AG20443 (cell line): ENCODE measurements at regions not wholly inside any gene's neighbourhood (a gene's known extent, or its start where the extent isn't known, plus 50 kb on each side); places are given as distances from the start of the nearest gene placed in this dataset.

Experiments
- DNase-seq: peaks from one replicate; pipeline ENCODE4 v3.0.0; 2012; ENCODE audit warnings: low spot score, mixed read lengths

- no peak for DNase-seq
Observed at GRCh38 chr17:79501910-79502309, 108.9 kb downstream of the RBFOX3 start.

- no peak for DNase-seq
Observed at GRCh38 chr17:79500745-79501618, 109.9 kb downstream of the RBFOX3 start.

DNA sequence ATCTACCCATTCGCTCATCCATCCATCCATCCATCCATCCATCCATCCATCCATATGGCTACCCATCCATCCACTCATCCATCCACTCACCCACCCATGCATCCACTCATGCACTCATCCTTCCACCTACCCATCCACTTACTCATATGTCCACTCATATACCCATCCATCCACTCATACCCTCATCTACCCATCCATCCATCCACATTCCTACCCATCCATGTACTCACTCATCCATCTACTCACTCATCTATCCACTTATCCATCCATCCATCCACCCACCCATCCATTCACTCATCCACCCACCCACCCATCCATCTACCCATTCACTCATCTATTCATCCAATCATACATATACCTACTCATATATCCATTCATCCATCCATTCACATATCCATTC is 112.0 kb downstream of the RBFOX3 start:
- no peak for DNase-seq

DNA sequence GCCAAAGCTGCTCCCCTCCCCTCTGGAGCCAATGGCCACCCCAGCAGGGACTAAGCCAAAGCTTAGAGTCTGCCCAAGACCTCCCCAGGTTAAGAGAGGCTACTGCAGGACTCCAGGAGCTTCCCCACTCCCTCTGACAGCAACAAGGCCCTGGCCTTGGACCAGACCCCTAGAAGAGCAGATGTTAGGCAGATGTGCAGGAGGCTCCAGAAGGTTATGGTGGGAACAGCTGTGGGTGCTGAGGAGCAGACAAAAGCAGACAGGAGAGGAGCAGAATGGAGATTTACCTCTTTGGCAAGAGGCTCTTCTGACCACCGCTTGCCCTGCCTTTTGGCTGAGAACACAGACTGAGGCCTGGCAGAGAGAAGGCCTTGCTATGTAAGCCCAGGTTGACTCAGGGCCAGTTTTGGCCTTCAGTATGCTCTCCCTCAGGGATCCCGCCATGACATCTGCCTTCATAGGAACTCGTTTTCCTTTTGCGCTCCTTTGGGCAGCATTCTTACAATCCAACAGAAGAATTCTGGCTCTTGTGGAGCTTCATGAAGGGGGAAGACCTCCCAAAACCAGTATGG is 113.0 kb downstream of the RBFOX3 start:
- DNase-seq: no peak

DNA sequence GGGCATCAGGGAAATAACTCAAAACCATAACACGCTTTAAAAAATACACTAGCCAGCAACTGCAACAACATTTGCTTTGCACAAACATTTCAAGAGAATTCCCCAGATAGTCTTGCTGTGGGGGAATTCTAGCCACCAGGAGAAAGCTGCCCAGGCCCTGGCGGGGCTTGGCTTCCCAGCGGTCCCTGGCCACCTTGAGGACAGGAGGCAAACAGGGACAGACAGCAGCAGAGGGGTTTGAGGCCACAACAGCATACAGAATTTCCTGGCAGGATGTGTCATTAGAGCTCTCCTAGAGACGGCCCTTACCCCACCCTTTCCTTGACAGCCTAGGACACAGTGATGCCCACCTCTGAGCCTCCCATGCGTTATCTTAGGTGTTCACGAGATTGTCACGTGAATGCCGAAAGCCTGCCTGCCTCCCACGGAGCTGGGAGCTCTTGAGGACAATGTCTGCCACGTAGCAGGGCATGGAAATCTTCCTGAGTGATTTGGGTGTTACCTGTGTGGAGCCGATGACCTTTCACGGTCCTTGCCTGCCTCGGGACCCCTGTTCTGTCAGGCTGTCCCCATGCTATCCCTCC is 114.3 kb downstream of the RBFOX3 start:
- no peak for DNase-seq

- no peak for DNase-seq
Observed at GRCh38 chr17:79495665-79496064, 115.2 kb downstream of the RBFOX3 start.

DNA sequence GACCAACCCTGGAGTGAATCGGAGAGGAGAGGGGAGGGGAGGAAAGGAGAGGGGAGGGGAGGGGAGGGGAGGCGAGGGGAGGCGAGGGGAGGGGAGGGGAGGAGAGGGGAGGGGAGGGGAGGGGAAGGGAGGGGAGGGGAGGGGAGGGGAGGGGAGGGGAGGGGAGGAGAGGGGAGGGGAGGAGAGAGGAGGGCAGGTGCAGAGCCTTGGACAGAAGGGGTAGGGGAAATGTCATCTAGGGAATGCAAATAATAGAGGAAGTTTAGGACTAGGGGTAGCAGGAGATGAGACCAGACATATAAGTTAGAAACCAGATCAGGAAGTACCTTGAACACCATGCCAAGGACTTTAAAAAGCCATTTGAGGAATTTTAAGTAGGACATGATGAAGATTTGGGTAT is 119.8 kb downstream of the RBFOX3 start:
- DNase-seq: no peak

DNA sequence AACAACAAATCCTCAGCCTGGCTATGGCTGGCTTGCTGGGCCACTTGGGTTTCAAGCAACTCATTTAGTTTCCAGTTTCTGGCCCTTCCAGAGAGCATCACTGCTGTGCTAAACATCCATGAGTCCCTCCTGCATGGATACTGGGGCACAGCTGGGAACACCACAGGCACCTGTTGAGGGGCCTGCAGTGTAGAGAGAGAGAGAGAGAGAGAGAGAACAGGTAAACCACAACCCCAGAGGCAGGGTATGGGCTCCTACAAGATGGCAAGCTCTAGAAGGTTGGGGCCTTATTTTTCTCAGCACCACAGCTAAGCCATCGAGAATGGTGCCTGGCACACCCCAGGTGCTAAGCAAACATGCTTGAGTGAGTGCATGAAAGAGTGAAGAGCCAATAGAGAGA is 120.3 kb downstream of the RBFOX3 start:
- DNase-seq: no peak

DNA sequence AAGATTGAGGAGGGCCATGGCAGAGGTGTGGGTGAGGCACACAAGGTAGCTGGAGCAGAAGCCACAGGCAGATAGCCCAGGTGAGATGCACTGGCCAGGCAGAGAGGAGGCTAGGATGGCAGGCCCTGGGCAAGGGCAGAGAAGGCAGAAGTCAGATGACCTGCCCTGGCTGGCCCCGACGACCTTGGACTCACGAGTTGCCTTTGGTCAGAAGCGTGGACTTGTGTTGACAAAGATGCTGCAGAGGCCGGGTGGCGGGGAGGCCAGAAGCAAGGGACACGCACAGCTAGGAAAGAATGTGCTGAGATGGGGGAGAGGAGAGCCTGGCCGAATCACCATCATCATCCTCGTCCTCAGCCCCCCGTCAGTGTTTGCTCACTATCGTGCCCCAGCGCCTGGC is 123.7 kb downstream of the RBFOX3 start:
- no peak for DNase-seq

DNA sequence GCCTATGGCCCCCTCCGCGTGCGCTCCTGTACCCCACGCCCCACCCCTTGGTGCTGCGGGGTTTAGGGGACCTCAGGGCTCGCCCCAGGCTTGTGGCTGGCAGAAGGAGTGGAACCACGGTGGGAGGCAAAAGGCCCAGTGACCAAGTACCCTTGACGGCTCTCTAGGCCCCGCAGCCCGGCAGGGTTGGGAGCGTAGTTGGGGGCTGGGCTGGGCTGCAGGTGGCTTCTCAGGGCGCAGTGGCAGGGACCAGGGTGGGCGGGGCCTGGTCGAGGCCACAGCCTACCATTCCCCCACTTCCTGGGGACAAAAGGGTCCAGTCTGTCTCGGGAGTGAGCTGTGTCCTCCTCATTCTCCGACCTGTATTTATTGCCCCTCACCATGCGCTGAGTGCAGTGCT is 124.9 kb downstream of the RBFOX3 start:
- DNase-seq: no peak

DNA sequence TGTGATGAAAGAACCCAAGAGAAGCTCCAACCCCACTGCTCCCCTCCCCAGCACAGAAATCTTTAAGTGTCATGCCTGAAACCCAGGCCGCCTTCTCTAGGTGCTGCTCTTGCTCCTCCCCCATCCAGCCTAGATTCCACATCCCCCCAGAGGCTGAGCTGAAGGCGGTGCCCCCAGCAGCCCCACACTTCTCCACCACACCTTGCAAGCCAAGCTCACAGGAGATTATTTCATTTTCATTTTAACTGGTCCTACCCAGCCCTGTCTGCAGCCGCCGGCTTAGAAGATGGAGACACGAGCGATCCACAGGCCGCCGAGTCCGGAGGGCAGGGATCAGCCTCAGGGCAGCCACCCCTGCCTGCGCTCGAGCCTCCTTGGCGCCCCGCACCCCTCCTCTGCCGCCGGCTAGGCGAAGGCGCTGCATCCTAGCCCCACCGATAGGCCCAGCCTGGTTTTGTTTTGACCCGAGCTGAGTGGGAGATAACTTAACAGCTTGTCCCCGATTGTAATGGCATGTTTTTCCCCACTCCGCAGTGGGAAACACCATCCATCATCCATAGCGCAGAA is 125.3 kb downstream of the RBFOX3 start:
- DNase-seq: no peak

GRCh38 chr17:79484600-79485418 is 126.0 kb downstream of the RBFOX3 start:
- DNase-seq: no peak

DNA sequence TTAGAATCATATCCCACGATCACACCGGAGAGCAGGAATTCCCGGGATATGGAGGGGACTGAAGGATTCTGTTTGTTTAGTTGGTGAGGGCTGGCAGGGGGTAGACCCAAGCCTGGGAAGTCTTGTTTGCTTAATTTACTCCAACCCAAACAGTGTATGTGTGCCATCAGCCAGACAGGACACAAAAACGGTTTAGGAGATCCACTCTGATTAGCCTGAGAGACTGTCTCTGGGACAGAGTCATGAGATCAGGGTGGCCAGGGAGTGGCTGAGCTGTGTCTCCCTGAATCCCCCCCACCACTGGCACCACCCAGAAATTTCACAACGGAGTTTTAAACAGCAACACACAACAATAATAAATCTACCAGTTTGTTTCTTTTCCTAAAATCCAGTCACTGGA is 127.0 kb downstream of the RBFOX3 start:
- no peak for DNase-seq

GRCh38 chr17:79482727-79483521 is 127.9 kb downstream of the RBFOX3 start:
- no peak for DNase-seq

DNA sequence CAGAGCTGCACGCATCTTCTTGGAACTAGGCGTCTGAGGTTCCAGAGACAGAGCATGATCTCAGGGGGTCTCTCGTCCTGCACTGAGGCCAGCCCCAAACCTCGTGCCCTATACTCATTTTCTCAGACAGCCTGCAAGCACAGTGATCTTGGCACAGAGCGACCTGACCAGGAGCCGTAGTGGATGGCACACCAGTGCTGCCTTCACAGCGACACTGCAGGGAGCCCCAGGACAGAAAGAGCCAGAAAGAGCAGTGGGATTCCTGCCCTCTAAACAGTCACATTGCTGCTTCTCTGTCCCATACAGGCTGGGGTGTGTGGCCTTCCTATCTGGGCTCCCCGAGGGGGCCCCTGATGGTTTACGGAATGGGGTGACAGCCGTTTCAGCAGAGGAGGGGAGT is 131.0 kb downstream of the RBFOX3 start:
- no peak for DNase-seq

DNA sequence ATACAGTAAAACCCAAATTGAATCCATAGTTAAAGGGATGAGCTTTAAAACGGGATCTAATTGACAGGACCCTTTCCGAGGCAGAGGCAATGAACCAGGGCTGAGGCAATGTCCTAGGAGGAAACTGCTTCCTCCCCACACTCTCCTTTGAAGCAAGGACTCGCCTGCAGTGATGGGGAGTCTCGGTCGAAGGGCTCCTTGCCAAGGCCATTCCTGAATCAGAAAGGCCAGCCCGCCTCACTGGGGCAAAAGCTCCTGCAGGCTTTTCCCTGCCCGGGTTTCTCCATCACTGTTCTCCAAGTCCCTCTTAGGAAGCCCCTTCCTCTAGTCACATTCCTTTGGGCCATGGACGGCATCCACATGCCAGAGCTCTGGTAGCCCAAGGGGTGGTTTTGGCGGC is 132.0 kb downstream of the RBFOX3 start:
- DNase-seq: no peak

DNA sequence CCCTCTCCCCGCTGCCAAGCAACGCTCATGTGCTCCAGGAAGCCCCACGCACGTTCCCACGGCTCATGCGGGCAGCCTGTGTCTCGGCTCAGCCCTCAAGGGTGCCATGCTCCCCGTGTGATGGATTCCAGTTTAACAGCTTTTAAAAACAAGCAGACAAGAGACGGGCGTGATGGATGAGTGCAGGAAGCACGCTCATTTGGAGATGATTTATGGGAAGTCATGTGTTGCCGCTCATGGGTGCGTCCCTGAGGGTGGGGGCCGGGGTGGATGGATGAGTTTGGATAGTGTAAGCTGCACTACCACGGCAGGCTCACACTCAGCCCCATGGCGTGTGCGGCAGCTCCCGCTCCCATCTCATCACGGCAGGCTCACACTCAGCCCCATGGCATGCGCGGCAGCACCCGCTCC is 132.8 kb downstream of the RBFOX3 start:
- DNase-seq: peak; percentile 61

- DNase-seq: no peak
Observed at GRCh38 chr17:79476074-79476652, 134.7 kb downstream of the RBFOX3 start.

- no peak for DNase-seq
Observed at GRCh38 chr17:79473876-79474440, 136.9 kb downstream of the RBFOX3 start.

GRCh38 chr17:79473111-79473875 is 137.6 kb downstream of the RBFOX3 start:
- DNase-seq: no peak
